ENCODE measurements at regions not wholly inside any gene's neighbourhood (a gene's known extent, or its start where the extent isn't known, plus 50 kb on each side); places are given as distances from the start of the nearest gene placed in this dataset.

GRCh38 chr13:76516586-76516985 is 369.6 kb downstream of the KCTD12 start:
- no peak overlapping the region for H3K27ac ChIP-seq (ENCODE audit: low read depth in 1 of 2, low read length in 2 of 2)
- H3K4me3 ChIP-seq (ENCODE audit: low read depth in 1 of 3, low read length in 3 of 3): no peak overlapping the region
- H3K4me1 ChIP-seq (ENCODE audit: control insufficient read depth in 4 of 4, insufficient read depth in 4 of 4, low read length in 3 of 4): no peaks in the 10 kb centered on the region
- peaks cover 0 to 2% (median 1%) of the 10 kb centered on the region in 4 donors for H3K27me3 ChIP-seq (ENCODE audit: control insufficient read depth in 4 of 4, insufficient read depth in 4 of 4, low read length in 3 of 4)
- TF ChIP-seq NR2F2 (IDR thresholded peaks at IDR 0.05) (no peak), ATF3 (IDR thresholded peaks at IDR 0.05) (no peak), RAD21 (IDR thresholded peaks at IDR 0.05) (no peak), REST (IDR thresholded peaks at IDR 0.05) (no peak), FOXA2 (IDR thresholded peaks at IDR 0.05) (no peak), EGR1 (IDR thresholded peaks at IDR 0.05; ENCODE audit: low read depth in 2 of 2) (no peak), YY1 (IDR thresholded peaks at IDR 0.05) (no peak), HNF4A (conservative IDR thresholded peaks at IDR 0.05) (no peak), CTCF (IDR thresholded peaks at IDR 0.05; ENCODE audit: low read depth, low read length, missing input control) (no peak), RXRA (IDR thresholded peaks at IDR 0.05) (no peak), FOXA1 (IDR thresholded peaks at IDR 0.05) (no peak), JUND (IDR thresholded peaks at IDR 0.05) (no peak), TAF1 (conservative IDR thresholded peaks at IDR 0.05) (no peak), ZBTB33 (IDR thresholded peaks at IDR 0.05) (no peak), SP1 (IDR thresholded peaks at IDR 0.05) (no peak), GABPA (IDR thresholded peaks at IDR 0.05 in 1 of 2, conservative IDR thresholded peaks at IDR 0.05 in 1 of 2) (no peak), HNF4G (IDR thresholded peaks at IDR 0.05) (no peak), MAX (IDR thresholded peaks at IDR 0.05) (no peak)
- no peaks in the 10 kb centered on the region for H3K36me3 ChIP-seq (ENCODE audit: control insufficient read depth in 4 of 4, insufficient read depth in 3 of 4, low read depth in 1 of 4, low read length in 3 of 4)
- no peak for DNase-seq (ENCODE audit: low spot score)
- H3K9me3 ChIP-seq (ENCODE audit: control insufficient read depth in 4 of 4, low read length in 3 of 4): no peaks in the 10 kb centered on the region
- no peak overlapping the region for H3K9ac ChIP-seq (ENCODE audit: low read depth in 1 of 2, low read length in 2 of 2)

All from liver (tissue), 7 donors.